HG03095 (cell line): ENCODE measurements at regions not wholly inside any gene's neighbourhood (a gene's known extent, or its start where the extent isn't known, plus 50 kb on each side); places are given as distances from the start of the nearest gene placed in this dataset.
"Not testable (repeated sequence)": the region's sequence is repeated elsewhere in the genome, so short reads cannot be mapped to it uniquely, and the experiment has no call there.

Source experiments
- ATAC-seq: cut with Tn5 transposase; IDR thresholded peaks from one replicate; pipeline ENCODE4 v1.9.1; 2021; ENCODE audit warnings: moderate library complexity; ENCODE audit not compliant: unreplicated experiment

- no peak for ATAC-seq
These were observed 494.7 kb upstream of the NECTIN3 start for GRCh38 chr3:110576960-110577359.

- no peak for ATAC-seq
These were observed 493.8 kb upstream of the NECTIN3 start for GRCh38 chr3:110577854-110578253.

GRCh38 chr3:110579840-110580550 lies 491.6 kb upstream of the NECTIN3 start:
- ATAC-seq, result no peak

- no peak for ATAC-seq
These were observed 488.2 kb upstream of the NECTIN3 start for GRCh38 chr3:110583373-110583935.

- ATAC-seq, result no peak
These were observed 482.7 kb upstream of the NECTIN3 start for GRCh38 chr3:110588906-110589305.

GRCh38 chr3:110589341-110589740 lies 482.3 kb upstream of the NECTIN3 start:
- no peak for ATAC-seq

- ATAC-seq, result no peak
These were observed 477.9 kb upstream of the NECTIN3 start for GRCh38 chr3:110593749-110594148.

- no peak for ATAC-seq
These were observed 472.6 kb upstream of the NECTIN3 start for GRCh38 chr3:110598847-110599490.

GRCh38 chr3:110608566-110608965 lies 463.1 kb upstream of the NECTIN3 start:
- ATAC-seq, result no peak

GRCh38 chr3:110612045-110612444 lies 459.6 kb upstream of the NECTIN3 start:
- ATAC-seq, result no peak

- ATAC-seq, result no peak
These were observed 457.4 kb upstream of the NECTIN3 start for GRCh38 chr3:110614186-110614585.

GRCh38 chr3:110615454-110615853 lies 456.2 kb upstream of the NECTIN3 start:
- no peak for ATAC-seq

- ATAC-seq, result no peak
These were observed 452.9 kb upstream of the NECTIN3 start for GRCh38 chr3:110618512-110619226.

GRCh38 chr3:110620118-110620517 lies 451.5 kb upstream of the NECTIN3 start:
- ATAC-seq, result no peak

GRCh38 chr3:110623571-110623970 lies 448.0 kb upstream of the NECTIN3 start:
- no peak for ATAC-seq

- ATAC-seq, result no peak
These were observed 447.0 kb upstream of the NECTIN3 start for GRCh38 chr3:110624576-110624975.

GRCh38 chr3:110625201-110625747 lies 446.3 kb upstream of the NECTIN3 start:
- ATAC-seq, result no peak

GRCh38 chr3:110626652-110627111 lies 444.9 kb upstream of the NECTIN3 start:
- not testable (repeated sequence) for ATAC-seq

- no peak for ATAC-seq
These were observed 442.8 kb upstream of the NECTIN3 start for GRCh38 chr3:110628650-110629301.

- ATAC-seq, result no peak
These were observed 441.7 kb upstream of the NECTIN3 start for GRCh38 chr3:110629917-110630316.

GRCh38 chr3:110644203-110644602 lies 427.4 kb upstream of the NECTIN3 start:
- no peak for ATAC-seq
